HUES48 (cell line): ENCODE measurements at regions not wholly inside any gene's neighbourhood (a gene's known extent, or its start where the extent isn't known, plus 50 kb on each side); places are given as distances from the start of the nearest gene placed in this dataset.

Experiments
- H3K27ac ChIP-seq: one replicate; pipeline ENCODE4 v1.7.0; 2013; ENCODE audit warnings: low read depth, low read length, inconsistent platforms
- H3K27me3 ChIP-seq: 2 replicates; pipeline ENCODE4 v1.6.1; 2013; ENCODE audit warnings: mild to moderate bottlenecking, low read length; ENCODE audit not compliant: control insufficient read depth, insufficient read depth
- H3K36me3 ChIP-seq: 2 replicates; pipeline ENCODE4 v1.6.1; 2013; ENCODE audit warnings: low read length; ENCODE audit not compliant: control insufficient read depth, insufficient read depth
- H3K4me1 ChIP-seq: 2 replicates; pipeline ENCODE4 v1.6.1; 2013; ENCODE audit warnings: mild to moderate bottlenecking, low read length; ENCODE audit not compliant: control insufficient read depth, insufficient read depth
- H3K4me3 ChIP-seq: 2 replicates; pipeline ENCODE4 v1.5.1; 2013; ENCODE audit warnings: mild to moderate bottlenecking, low read depth, low read length
- H3K9ac ChIP-seq: 2 replicates; pipeline ENCODE4 v1.6.1; 2013; ENCODE audit warnings: mild to moderate bottlenecking, low read depth, low read length, moderate library complexity
- H3K9me3 ChIP-seq: 2 replicates; pipeline ENCODE4 v1.6.1; 2013; ENCODE audit warnings: low read length; ENCODE audit not compliant: control insufficient read depth, insufficient read depth

DNA sequence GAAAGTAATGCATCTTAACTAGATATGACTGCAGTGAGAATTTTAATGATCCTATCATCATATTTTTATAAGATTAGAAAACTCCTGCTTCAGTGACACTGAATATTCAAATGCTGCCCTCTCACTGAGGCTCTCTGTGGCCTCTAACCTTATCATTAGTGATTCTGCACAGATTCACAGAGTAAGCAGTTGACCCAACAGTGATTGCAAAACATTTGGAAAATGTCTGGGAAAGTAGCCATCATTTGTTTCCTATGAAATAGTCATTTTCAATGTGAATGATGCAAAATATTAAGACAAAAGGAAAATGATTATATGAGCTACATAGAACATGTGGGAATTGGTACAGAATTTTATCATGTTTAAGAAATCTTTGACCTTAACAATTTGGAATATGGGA, 210.3 kb downstream of the TBX18 start:
- Histone ChIP-seq H3K9me3 (no peaks in the 10 kb centered on the region), H3K27ac (no peak overlapping the region), H3K4me1 (no peaks in the 10 kb centered on the region), H3K9ac (no peak overlapping the region), H3K36me3 (no peaks in the 10 kb centered on the region), H3K27me3 (no peaks in the 10 kb centered on the region), H3K4me3 (no peak overlapping the region)

DNA sequence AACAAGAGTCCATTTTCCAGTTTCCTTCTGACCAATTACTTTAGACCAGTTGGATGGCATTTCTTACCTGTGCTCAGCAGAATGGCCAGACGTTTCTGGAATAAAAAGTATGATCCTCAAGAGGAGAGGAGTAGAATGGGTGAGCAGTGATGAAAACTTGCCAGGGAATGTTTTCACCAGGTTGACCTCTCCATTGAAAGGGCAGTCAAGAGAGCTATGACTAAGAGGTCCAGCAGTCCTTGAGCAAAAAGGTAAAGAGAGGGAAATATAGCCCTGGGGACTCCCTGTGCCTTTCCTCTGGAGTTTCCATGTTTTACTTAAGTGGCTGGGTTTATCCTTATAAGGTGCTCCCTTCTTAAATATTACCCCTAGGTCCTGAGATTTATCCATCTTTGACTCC, 210.9 kb downstream of the TBX18 start:
- Histone ChIP-seq H3K36me3 (no peaks in the 10 kb centered on the region), H3K9ac (no peak overlapping the region), H3K4me1 (no peaks in the 10 kb centered on the region), H3K27me3 (no peaks in the 10 kb centered on the region), H3K9me3 (no peaks in the 10 kb centered on the region), H3K4me3 (no peak overlapping the region), H3K27ac (no peak overlapping the region)

DNA sequence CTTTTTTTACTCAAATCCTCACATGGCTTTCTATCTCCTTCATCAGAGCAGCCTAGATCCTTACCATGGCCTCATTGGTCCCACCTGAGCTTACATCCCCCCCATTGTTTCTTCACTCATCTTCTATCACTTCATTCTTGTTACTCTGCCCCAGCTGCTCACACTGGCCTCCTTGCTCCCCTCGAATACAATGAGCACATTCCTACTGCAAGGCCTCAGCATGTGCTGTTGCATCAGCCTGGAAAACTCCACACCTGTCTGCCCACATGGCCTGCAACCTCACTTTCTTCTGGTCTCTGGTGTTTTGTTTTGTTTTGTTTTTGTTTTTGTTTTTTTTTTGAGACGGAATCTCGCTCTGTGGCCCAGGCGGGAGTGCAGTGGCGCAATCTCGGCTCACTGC, 212.6 kb downstream of the TBX18 start:
- H3K4me1 ChIP-seq: no peaks in the 10 kb centered on the region
- H3K27ac ChIP-seq: no peak overlapping the region
- H3K9ac ChIP-seq: no peak overlapping the region
- H3K27me3 ChIP-seq: no peaks in the 10 kb centered on the region
- no peaks in the 10 kb centered on the region for H3K36me3 ChIP-seq
- H3K4me3 ChIP-seq: no peak overlapping the region
- no peaks in the 10 kb centered on the region for H3K9me3 ChIP-seq

DNA sequence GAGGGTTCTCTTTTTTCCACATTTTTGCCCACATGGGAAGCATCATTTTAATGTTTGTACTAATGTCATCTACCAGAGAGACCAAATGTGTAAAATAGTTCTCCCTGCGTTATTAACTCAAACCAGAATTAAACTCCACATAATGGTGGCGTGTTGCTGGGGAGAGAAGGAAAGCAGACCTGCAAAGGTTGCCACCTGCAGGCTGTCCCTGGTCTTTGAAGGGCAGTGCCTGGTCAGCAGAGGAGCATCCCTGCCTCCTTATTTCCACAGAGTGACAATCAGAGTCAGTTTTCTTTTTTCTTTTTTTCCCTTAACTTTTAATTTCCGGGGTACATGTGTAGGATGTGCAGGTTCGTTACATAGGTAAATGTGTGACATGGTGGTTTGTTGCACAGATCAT, 214.5 kb downstream of the TBX18 start:
- Histone ChIP-seq H3K27me3 (no peaks in the 10 kb centered on the region), H3K9ac (no peak overlapping the region), H3K4me1 (no peaks in the 10 kb centered on the region), H3K9me3 (no peaks in the 10 kb centered on the region), H3K4me3 (no peak overlapping the region), H3K36me3 (no peaks in the 10 kb centered on the region), H3K27ac (no peak overlapping the region)

DNA sequence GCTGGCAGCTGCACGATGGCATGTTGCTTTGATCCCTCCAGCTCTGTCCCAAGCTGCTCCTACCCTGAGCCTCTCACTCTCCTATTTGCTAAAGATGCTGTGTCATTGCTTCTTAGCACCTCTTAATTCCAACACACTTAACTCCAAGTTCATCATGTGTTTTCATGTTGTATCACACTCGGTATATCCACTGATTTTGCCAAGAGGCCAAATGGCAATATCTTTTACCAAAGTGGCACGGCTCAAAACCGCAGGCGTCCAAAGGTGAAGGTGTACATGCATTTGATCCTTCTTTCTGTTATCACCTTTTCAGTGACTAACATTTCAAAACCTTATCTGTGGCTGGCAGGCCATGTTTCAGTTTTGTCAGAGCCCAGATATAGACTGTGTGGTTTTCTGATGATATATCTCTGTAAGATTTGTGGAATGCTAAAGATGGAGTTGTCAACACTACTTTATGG, 217.0 kb downstream of the TBX18 start:
- Histone ChIP-seq H3K27ac (no peak overlapping the region), H3K9me3 (no peaks in the 10 kb centered on the region), H3K4me1 (no peaks in the 10 kb centered on the region), H3K27me3 (no peaks in the 10 kb centered on the region), H3K36me3 (no peaks in the 10 kb centered on the region), H3K4me3 (no peak overlapping the region), H3K9ac (no peak overlapping the region)

DNA sequence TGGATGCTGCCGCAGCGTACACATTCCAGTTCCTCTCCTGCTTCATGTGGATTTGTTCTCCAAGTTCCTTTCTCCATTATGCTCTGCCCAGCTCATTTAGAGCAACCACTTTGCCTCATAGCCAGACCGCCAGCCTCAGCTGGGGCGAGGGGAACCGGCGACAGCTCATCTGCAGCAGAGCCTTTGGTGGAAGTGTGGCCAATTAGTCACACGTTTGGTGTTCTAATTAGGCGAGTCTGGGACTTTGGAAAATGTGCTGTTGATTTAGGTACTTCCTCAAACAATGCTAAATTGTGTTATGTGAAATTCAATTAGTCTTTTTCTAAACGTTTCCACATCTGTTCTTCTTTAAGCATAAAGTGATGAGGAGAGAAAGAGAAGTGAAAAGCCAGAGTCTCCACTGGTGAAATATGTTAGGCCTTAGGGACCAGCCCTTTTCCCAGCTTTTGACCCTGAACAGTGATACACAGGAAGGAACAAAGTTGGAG, 217.9 kb downstream of the TBX18 start:
- no peak overlapping the region for H3K9ac ChIP-seq

DNA sequence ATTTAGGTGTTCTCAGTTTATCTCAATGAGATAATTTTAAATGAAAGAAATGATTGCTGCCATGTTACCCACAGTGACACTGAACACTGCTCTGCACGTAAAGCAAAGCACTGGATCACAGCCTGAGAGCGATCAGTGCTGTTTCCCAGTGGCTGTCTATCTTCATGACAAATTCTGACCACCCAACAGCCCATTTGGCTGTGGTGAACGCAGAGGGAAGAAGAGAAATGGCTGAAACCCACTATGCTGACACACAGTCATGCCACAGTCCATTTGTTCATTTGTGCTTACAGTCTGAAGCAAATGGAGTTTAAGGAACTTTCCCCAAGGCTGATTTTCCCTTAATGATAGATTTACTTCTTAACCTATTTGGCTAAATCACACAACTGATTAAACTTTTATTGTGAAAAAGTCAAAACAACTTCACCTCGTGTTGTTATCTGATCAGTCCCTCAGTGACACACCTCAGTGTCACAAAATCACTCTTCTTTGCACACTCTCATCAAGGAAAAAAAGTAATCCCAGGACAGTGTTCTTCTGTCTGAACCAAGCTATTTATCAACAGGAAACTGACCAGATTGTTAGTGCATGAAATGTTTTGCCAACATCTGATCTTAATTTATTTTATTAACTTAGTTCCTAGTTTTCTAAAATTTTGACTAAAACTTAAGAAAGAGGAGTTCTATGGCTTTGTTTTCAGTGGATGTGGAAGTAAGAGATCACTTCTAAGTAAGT, 225.1 kb downstream of the TBX18 start:
- Histone ChIP-seq H3K9ac (no peak overlapping the region), H3K4me1 (no peaks in the 10 kb centered on the region), H3K4me3 (no peak overlapping the region), H3K36me3 (no peaks in the 10 kb centered on the region), H3K27ac (no peak overlapping the region), H3K9me3 (no peaks in the 10 kb centered on the region), H3K27me3 (no peaks in the 10 kb centered on the region)

More for the DNA sequence above, 217.9 kb downstream of the TBX18 start:
- no peak overlapping the region for H3K27ac ChIP-seq
- H3K4me1 ChIP-seq: no peaks in the 10 kb centered on the region
- H3K4me3 ChIP-seq: no peak overlapping the region
- H3K27me3 ChIP-seq: no peaks in the 10 kb centered on the region
- H3K36me3 ChIP-seq: no peaks in the 10 kb centered on the region
- no peaks in the 10 kb centered on the region for H3K9me3 ChIP-seq

DNA sequence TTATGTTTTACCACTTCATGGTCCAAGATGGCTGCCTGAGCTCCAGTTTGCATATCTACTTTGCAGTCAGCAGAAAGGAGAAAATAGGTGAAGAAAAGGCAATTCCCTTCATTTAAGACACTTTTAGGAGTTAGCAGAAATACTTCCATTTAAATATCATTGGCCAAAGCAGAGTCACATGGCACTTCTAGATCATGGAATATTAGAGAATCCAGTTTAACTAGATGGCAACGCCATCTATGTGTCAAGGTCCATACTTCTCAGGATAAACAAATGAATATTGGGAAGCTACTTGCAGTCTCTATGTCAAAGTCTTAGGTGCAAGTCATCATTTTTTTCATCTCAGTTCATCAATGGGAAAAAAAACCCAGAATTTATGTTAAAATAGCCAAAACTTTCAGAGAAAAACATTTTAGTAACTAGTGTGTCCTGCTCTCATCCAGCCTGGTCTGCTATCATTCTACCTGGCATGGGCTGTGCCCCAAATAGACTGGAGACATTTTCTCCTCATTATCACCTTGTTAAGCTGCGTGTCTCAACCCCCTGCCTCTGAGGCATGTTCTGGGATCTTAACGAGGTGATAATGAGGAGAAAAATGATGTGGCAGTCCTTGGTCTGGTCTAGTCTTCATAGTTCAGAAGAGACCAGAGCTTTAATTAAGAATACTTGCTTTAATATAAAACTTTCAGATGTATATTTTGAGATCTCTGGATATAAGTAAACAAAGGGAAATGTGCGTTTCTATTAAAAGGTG, 227.3 kb downstream of the TBX18 start:
- Histone ChIP-seq H3K9ac (no peak overlapping the region), H3K4me1 (no peaks in the 10 kb centered on the region), H3K27me3 (no peaks in the 10 kb centered on the region), H3K27ac (no peak overlapping the region), H3K36me3 (no peaks in the 10 kb centered on the region), H3K4me3 (no peak overlapping the region), H3K9me3 (no peaks in the 10 kb centered on the region)

DNA sequence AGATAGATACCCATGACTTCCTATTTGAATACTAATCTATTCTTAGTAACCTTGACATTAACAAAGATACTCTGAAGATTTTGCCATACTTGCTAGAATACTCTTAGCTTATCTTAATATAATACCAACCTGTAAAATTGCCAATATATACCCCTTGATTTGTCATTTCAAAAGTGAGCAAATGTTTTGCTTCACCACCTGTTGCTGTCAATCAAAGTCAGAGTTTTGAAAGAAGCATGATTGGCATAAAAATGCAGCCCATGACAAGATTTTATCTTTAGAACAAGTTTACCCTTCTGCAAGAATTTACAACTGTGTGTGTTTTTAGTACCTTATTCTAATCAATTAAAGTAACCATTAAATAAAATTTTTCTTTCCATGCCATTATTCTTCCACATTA, 236.2 kb downstream of the TBX18 start:
- H3K9me3 ChIP-seq: no peaks in the 10 kb centered on the region
- no peak overlapping the region for H3K4me3 ChIP-seq
- H3K27ac ChIP-seq: no peak overlapping the region
- no peaks in the 10 kb centered on the region for H3K27me3 ChIP-seq
- no peaks in the 10 kb centered on the region for H3K4me1 ChIP-seq
- H3K9ac ChIP-seq: no peak overlapping the region
- H3K36me3 ChIP-seq: no peaks in the 10 kb centered on the region

DNA sequence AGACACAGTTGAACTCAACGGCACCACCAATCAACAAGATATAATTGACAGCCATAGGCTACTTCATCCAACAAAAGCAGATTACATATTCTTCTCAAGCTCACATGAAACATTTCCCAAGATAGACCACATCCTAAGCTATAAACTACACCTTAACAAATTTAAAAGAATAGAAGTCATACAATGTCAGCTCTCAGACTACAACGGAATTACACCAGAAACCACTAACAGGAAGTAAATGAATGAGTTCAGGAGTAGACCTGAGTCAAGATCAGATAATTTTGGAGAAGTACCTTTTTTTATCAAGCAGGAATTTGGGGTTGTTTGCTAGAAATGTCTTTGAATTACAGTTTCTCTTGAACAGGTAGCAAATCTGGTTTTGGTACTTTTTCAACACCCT, 237.8 kb downstream of the TBX18 start:
- Histone ChIP-seq H3K4me3 (no peak overlapping the region), H3K9me3 (no peaks in the 10 kb centered on the region), H3K27me3 (no peaks in the 10 kb centered on the region), H3K36me3 (no peaks in the 10 kb centered on the region), H3K27ac (no peak overlapping the region), H3K4me1 (no peaks in the 10 kb centered on the region), H3K9ac (no peak overlapping the region)

DNA sequence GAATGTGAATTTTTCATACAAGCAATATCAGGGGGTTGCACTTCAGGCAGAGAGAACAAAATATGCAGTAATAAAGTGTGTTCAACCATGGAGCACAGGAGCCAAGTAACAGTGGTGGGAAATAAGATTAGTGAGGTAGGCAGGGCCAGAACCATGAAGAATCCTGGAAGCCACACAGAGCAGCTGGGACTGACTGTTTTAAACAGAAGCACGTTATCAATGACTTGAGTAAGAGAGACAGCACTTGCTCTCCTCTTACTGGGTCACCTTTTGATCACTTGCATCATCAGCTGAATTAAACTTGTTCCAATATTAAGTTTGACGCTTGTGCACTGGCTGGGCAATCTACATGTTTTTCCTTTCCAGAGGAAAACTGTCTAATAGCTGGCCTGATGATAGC, 238.5 kb downstream of the TBX18 start:
- H3K9ac ChIP-seq: no peak overlapping the region
- no peaks in the 10 kb centered on the region for H3K9me3 ChIP-seq
- H3K4me3 ChIP-seq: no peak overlapping the region
- H3K4me1 ChIP-seq: no peaks in the 10 kb centered on the region
- no peaks in the 10 kb centered on the region for H3K36me3 ChIP-seq
- H3K27me3 ChIP-seq: no peaks in the 10 kb centered on the region
- H3K27ac ChIP-seq: no peak overlapping the region
